Neural cell (in vitro differentiated cells): ENCODE measurements at regions not wholly inside any gene's neighbourhood (a gene's known extent, or its start where the extent isn't known, plus 50 kb on each side); places are given as distances from the start of the nearest gene placed in this dataset.

ENCODE experiments used
- EP300 ChIP-seq: fragments of 450-650 bp; conservative IDR thresholded peaks from 2 replicates; pipeline ENCODE4 v1.6.1; 2014; ENCODE audit warnings: antibody characterized with exemption, mild to moderate bottlenecking, moderate library complexity; ENCODE audit not compliant: poor library complexity, severe bottlenecking
- TAF1 ChIP-seq: IDR thresholded peaks from 2 replicates; pipeline ENCODE4 v1.6.1; 2012; ENCODE audit warnings: low read depth
- TF ChIP-seq, protein P1 (sequence below): fragments of 450-650 bp; IDR thresholded peaks from 2 replicates; pipeline ENCODE4 v1.5.1; 2014; ENCODE audit warnings: antibody characterized with exemption, mild to moderate bottlenecking, moderate library complexity; ENCODE audit not compliant: poor library complexity, severe bottlenecking

DNA sequence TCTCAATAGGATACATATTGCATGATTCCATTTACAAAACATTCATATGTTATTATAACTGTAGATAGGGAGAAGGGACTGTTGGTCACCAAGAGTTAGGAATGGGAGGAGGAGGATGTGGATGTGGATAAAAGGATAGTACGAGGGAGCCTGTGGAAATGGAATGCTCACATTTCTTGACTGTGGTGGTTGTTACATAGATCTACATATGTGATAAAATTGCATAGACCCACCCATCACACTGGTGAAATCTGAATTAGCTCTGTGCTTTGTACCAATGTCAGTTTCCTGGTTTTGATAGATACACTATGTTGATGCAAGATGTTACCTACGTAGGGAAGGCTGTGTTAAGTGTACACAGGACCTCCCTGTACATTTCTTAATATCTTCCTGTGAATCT is 233.5 kb upstream of the MTPN start:
- TF ChIP-seq, protein P1, sequence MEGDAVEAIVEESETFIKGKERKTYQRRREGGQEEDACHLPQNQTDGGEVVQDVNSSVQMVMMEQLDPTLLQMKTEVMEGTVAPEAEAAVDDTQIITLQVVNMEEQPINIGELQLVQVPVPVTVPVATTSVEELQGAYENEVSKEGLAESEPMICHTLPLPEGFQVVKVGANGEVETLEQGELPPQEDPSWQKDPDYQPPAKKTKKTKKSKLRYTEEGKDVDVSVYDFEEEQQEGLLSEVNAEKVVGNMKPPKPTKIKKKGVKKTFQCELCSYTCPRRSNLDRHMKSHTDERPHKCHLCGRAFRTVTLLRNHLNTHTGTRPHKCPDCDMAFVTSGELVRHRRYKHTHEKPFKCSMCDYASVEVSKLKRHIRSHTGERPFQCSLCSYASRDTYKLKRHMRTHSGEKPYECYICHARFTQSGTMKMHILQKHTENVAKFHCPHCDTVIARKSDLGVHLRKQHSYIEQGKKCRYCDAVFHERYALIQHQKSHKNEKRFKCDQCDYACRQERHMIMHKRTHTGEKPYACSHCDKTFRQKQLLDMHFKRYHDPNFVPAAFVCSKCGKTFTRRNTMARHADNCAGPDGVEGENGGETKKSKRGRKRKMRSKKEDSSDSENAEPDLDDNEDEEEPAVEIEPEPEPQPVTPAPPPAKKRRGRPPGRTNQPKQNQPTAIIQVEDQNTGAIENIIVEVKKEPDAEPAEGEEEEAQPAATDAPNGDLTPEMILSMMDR = no peak
- TF ChIP-seq TAF1 = no peak
- TF ChIP-seq EP300 = no peak
